Breast epithelium (tissue), 4 donors: ENCODE measurements at regions not wholly inside any gene's neighbourhood (a gene's known extent, or its start where the extent isn't known, plus 50 kb on each side); places are given as distances from the start of the nearest gene placed in this dataset.

Source experiments
- DNase-seq, 2 donors: peaks; one replicate each; pipeline ENCODE4 v3.0.0-alpha.2; 2019; ENCODE audit warnings: low spot score in 2 of 2
- H3K27ac ChIP-seq, 2 donors: fragments of 200-600 bp; sonication (generic) in 1 of 2; one replicate each; pipeline ENCODE4 v1.5.1; 2016 to 2019; ENCODE audit warnings: mild to moderate bottlenecking in 1 of 2
- H3K27me3 ChIP-seq, 2 donors: fragments of 200-600 bp; sonication (generic) in 1 of 2; one replicate each; pipeline versions ENCODE4 v1.5.1 to v1.6.0; 2017 to 2019; ENCODE audit warnings: control low read depth in 1 of 2, mild to moderate bottlenecking in 1 of 2
- H3K36me3 ChIP-seq: fragments of 200-600 bp; one replicate; pipeline ENCODE4 v1.5.1; 2019
- H3K4me1 ChIP-seq, 2 donors: fragments of 200-600 bp; sonication (generic); one replicate each; pipeline ENCODE4 v1.5.1; 2016 to 2019; ENCODE audit warnings: control low read depth in 1 of 2
- H3K4me3 ChIP-seq, 3 donors: fragments of 200-600 bp; sonication (generic); 1 replicate in 2 of 3; 2 replicates in 1 of 3; pipeline ENCODE4 v1.5.1; 2016 to 2019; ENCODE audit warnings: mild to moderate bottlenecking in 3 of 3, moderate library complexity in 2 of 3
- H3K9me3 ChIP-seq, 2 donors: fragments of 200-600 bp; sonication (generic) in 1 of 2; one replicate each; pipeline ENCODE4 v1.5.1; 2016 to 2019; ENCODE audit warnings: control low read depth in 1 of 2
- POLR2A ChIP-seq: fragments of 450-650 bp; IDR thresholded peaks from one replicate; pipeline ENCODE4 v1.6.1; 2016; ENCODE audit warnings: antibody characterized with exemption, mild to moderate bottlenecking, moderate library complexity
- POLR2AphosphoS5 ChIP-seq, 3 donors: sonication (generic); formaldehyde crosslinking; IDR thresholded peaks; one replicate each; pipeline ENCODE4 v1.6.1; 2017; ENCODE audit warnings: antibody characterized with exemption in 3 of 3
- intact Hi-C: fragments of 100-400 bp; cut with DNase I; formaldehyde crosslinking; loops from one replicate; pipeline ENCODE4 v1.15.1; 2023; ENCODE audit warnings: low total_unique reads
- TF ChIP-seq, protein P1 (sequence below), 3 donors: fragments of 450-650 bp; IDR thresholded peaks; one replicate each; pipeline ENCODE4 v1.5.1; 2016 to 2017; ENCODE audit warnings: antibody characterized with exemption in 3 of 3, mild to moderate bottlenecking in 3 of 3, moderate library complexity in 3 of 3

DNA sequence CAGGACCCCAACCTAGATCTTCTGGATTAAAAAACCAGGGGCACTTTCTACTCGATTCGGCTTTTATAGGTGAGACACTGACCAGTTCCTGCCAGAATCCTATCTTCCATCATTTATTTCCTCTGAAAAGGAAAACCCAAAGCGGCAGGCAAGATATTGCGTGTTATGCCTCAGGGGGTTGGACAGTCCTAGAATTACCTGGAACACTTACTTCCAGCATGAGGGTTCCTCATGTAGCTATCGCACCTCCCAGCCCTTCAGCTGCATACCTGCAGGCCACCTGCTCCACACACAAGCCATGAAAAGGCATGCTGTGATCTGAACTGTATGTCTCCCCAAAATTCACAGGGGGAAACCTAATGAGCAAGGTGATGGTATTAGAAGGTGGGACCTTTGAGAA is 58.3 kb upstream of the DLG1 start:
- TF ChIP-seq POLR2AphosphoS5 (IDR thresholded peaks at IDR 0.05) = no peak
- TF ChIP-seq, protein P1, sequence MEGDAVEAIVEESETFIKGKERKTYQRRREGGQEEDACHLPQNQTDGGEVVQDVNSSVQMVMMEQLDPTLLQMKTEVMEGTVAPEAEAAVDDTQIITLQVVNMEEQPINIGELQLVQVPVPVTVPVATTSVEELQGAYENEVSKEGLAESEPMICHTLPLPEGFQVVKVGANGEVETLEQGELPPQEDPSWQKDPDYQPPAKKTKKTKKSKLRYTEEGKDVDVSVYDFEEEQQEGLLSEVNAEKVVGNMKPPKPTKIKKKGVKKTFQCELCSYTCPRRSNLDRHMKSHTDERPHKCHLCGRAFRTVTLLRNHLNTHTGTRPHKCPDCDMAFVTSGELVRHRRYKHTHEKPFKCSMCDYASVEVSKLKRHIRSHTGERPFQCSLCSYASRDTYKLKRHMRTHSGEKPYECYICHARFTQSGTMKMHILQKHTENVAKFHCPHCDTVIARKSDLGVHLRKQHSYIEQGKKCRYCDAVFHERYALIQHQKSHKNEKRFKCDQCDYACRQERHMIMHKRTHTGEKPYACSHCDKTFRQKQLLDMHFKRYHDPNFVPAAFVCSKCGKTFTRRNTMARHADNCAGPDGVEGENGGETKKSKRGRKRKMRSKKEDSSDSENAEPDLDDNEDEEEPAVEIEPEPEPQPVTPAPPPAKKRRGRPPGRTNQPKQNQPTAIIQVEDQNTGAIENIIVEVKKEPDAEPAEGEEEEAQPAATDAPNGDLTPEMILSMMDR (IDR thresholded peaks at IDR 0.05) = no peak
- TF ChIP-seq POLR2A = no peak
- H3K27me3 ChIP-seq = no peaks in the 10 kb centered on the region
- no peaks in the 10 kb centered on the region for H3K36me3 ChIP-seq
- H3K4me3 ChIP-seq = peak overlapping the region; percentile 17 to 55 (median 40)
- intact Hi-C loops = no loop called here
- H3K27ac ChIP-seq = no peak overlapping the region
- H3K9me3 ChIP-seq = peaks cover 4 to 8% of the 10 kb centered on the region in 2 donors
- no peak for DNase-seq
- no peaks in the 10 kb centered on the region for H3K4me1 ChIP-seq

DNA sequence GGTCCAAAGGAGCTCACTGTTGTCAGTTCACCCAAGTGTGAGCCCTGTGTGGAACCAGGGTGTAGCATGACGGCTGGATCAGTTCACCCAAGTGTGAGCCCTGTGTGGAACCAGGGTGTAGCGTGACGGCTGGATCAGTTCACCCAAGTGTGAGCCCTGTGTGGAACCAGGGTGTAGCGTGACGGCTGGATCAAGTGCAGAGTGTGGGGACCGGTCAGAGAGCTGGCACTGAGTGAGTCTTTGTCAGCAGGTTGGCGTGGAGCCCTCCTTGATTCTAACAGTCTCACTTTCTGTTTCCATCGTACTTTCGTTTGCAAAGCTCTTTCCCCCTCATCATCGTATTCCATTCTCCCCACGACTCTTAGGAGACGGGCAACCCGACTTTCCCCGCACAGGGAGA is 57.9 kb upstream of the DLG1 start:
- H3K27me3 ChIP-seq = no peaks in the 10 kb centered on the region
- H3K36me3 ChIP-seq = no peaks in the 10 kb centered on the region
- no peaks in the 10 kb centered on the region for H3K4me1 ChIP-seq
- peaks cover 4 to 8% of the 10 kb centered on the region in 2 donors for H3K9me3 ChIP-seq
- H3K27ac ChIP-seq = no peak overlapping the region
- TF ChIP-seq, protein P1 (IDR thresholded peaks at IDR 0.05) = no peak
- no peak for TF ChIP-seq POLR2A
- no peak for TF ChIP-seq POLR2AphosphoS5 (IDR thresholded peaks at IDR 0.05)
- peak overlapping the region; percentile 17 to 55 (median 40) for H3K4me3 ChIP-seq
- intact Hi-C loops = no loop called here
- peak in 1 of 2 donors; percentile 46 for DNase-seq

DNA sequence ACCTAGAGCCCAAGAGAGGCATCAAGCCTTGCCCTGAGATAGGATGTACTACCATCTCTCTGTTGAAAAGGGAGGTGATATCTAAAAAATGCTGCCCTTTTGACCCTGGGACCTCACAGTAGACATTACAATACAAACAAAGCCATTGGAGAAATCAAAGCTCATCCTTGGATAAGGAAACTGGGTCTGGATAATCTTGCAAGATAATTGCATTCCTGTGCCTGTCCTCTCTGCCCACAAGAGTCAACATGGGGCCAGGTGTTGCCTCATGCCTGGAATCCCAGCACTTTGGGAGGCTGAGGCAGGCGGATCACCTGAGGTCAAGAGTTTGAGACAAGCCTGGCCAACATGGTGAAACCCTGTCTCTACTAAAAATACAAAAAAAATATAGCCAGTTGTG is 57.3 kb upstream of the DLG1 start:
- no peaks in the 10 kb centered on the region for H3K4me1 ChIP-seq
- no peaks in the 10 kb centered on the region for H3K27me3 ChIP-seq
- intact Hi-C loops = no loop called here
- no peak overlapping the region for H3K4me3 ChIP-seq
- TF ChIP-seq, protein P1 (IDR thresholded peaks at IDR 0.05) = no peak
- TF ChIP-seq POLR2A = no peak
- TF ChIP-seq POLR2AphosphoS5 (IDR thresholded peaks at IDR 0.05) = no peak
- no peak for DNase-seq
- H3K27ac ChIP-seq = no peak overlapping the region
- H3K36me3 ChIP-seq = no peaks in the 10 kb centered on the region
- peaks cover 4 to 8% of the 10 kb centered on the region in 2 donors for H3K9me3 ChIP-seq

DNA sequence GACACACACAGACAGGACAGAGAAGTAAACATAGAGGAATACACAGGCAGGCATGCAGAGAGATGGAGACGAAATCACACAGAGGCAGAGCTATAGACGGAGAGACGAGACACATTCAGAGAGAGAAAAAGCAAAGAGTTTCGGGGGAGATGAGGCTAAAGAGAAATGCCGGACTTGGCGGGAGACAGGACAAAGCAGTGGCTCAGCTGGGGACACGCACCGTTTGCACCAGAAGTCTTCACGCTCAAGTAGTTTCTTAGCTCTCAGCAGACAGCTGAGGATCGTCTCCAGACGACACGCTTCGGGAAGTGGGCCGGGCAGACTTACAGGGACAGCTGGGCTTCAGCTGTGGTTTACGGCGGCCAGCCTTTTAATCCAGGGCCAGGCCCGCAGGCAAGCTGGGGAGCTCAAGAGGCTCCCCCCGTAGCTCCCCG is 56.2 kb upstream of the DLG1 start:
- Histone ChIP-seq H3K36me3 (no peaks in the 10 kb centered on the region), H3K27ac (peak overlapping the region; percentile 33 to 71), H3K4me1 (no peaks in the 10 kb centered on the region), H3K4me3 (peak overlapping the region in 2 of 3 donors; percentile 15 to 43), H3K27me3 (no peaks in the 10 kb centered on the region), H3K9me3 (no peaks in the 10 kb centered on the region)
- no peak for DNase-seq
- TF ChIP-seq, protein P1 (IDR thresholded peaks at IDR 0.05) = no peak
- TF ChIP-seq POLR2A (no peak), POLR2AphosphoS5 (IDR thresholded peaks at IDR 0.05) (no peak)
- intact Hi-C loops = no loop called here

DNA sequence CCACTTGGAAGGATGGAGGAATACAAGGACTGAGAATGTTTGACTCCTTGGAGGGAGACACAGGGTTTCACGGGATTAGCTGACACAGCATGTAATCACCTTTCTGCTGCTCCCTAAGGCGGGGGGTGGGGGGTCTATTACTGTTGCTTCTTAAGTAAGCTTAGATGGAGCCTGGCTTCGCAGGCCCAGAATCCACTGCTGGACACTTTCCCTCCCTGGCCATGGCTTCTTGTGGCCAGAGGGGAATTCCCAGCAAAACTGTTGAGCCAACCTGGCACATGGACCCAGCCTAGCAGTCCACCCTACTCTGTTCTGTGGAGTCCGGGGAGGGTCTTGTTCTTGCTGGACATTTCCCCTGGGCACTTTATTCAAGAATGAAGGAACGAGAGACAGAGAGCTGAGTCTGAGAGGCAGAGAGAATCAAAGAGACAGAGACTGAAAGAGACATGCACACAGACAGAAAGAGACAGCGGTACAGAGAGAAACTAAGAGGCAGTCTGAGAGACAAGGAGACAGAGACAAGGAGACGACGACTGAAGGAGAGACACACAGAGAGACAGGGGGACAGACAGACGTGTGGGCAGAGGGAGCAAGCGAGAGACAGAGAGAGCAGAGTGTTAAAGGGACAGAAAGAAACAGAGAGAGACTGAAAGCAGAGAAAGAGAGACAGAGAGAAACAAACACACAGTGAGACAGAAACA is 55.6 kb upstream of the DLG1 start:
- Histone ChIP-seq H3K4me3 (peak overlapping the region in 2 of 3 donors; percentile 15 to 43), H3K9me3 (no peaks in the 10 kb centered on the region), H3K36me3 (no peaks in the 10 kb centered on the region), H3K27me3 (no peaks in the 10 kb centered on the region), H3K4me1 (no peaks in the 10 kb centered on the region), H3K27ac (peak overlapping the region; percentile 33 to 71)
- DNase-seq = no peak
- TF ChIP-seq POLR2AphosphoS5 (IDR thresholded peaks at IDR 0.05) (no peak), POLR2A (no peak)
- TF ChIP-seq, protein P1 (IDR thresholded peaks at IDR 0.05) = no peak
- intact Hi-C loops = no loop called here
